DND-41 (cell line): ENCODE measurements at regions not wholly inside any gene's neighbourhood (a gene's known extent, or its start where the extent isn't known, plus 50 kb on each side); places are given as distances from the start of the nearest gene placed in this dataset.

Source experiments
- EZH2 ChIP-seq: IDR thresholded peaks from 3 replicates; pipeline ENCODE4 v1.6.1; 2012; ENCODE audit warnings: borderline replicate concordance, low read depth, mild to moderate bottlenecking, moderate library complexity, low read length, inconsistent platforms; ENCODE audit not compliant: severe bottlenecking
- TF ChIP-seq, protein P1 (sequence below): IDR thresholded peaks from 2 replicates; pipeline ENCODE4 v1.5.1; 2012; ENCODE audit warnings: borderline replicate concordance, low read length, moderate library complexity, mild to moderate bottlenecking; ENCODE audit not compliant: poor library complexity, severe bottlenecking; ENCODE audit errors: extremely low read depth

GRCh38 chr3:112745567-112746248 is 101.0 kb downstream of the CD200R1L start:
- TF ChIP-seq, protein P1, sequence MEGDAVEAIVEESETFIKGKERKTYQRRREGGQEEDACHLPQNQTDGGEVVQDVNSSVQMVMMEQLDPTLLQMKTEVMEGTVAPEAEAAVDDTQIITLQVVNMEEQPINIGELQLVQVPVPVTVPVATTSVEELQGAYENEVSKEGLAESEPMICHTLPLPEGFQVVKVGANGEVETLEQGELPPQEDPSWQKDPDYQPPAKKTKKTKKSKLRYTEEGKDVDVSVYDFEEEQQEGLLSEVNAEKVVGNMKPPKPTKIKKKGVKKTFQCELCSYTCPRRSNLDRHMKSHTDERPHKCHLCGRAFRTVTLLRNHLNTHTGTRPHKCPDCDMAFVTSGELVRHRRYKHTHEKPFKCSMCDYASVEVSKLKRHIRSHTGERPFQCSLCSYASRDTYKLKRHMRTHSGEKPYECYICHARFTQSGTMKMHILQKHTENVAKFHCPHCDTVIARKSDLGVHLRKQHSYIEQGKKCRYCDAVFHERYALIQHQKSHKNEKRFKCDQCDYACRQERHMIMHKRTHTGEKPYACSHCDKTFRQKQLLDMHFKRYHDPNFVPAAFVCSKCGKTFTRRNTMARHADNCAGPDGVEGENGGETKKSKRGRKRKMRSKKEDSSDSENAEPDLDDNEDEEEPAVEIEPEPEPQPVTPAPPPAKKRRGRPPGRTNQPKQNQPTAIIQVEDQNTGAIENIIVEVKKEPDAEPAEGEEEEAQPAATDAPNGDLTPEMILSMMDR, result no peak
- no peak for TF ChIP-seq EZH2
